DMS153 treated with DMSO at 0.1 percent for 48 hours (cell line): ENCODE measurements at regions not wholly inside any gene's neighbourhood (a gene's known extent, or its start where the extent isn't known, plus 50 kb on each side); places are given as distances from the start of the nearest gene placed in this dataset.
A peak's percentile ranks its signal among the peaks of the same experiment; 100 is the strongest.

Experiments used
- DNase-seq: peaks from one replicate; lab custom pipeline; 2025; ENCODE audit not compliant: unreplicated experiment; lab: John Stamatoyannopoulos, UW

GRCh38 chr11:27861706-27862430 lies 161.6 kb upstream of the BDNF start:
- no peak for DNase-seq

- no peak for DNase-seq
Observed at GRCh38 chr11:27860811-27861210, 160.6 kb upstream of the BDNF start.

GRCh38 chr11:27858866-27859265 lies 158.6 kb upstream of the BDNF start:
- no peak for DNase-seq

GRCh38 chr11:27857588-27857987 lies 157.3 kb upstream of the BDNF start:
- DNase-seq: no peak

- DNase-seq: no peak
Observed at GRCh38 chr11:27857014-27857413, 156.8 kb upstream of the BDNF start.

GRCh38 chr11:27848423-27848822 lies 148.2 kb upstream of the BDNF start:
- DNase-seq: no peak

GRCh38 chr11:27847496-27847895 lies 147.2 kb upstream of the BDNF start:
- DNase-seq: no peak

- DNase-seq: no peak
Observed at GRCh38 chr11:27842290-27842689, 142.0 kb upstream of the BDNF start.

GRCh38 chr11:27841023-27841422 lies 140.8 kb upstream of the BDNF start:
- DNase-seq: no peak

- no peak for DNase-seq
Observed at GRCh38 chr11:27839226-27839913, 139.1 kb upstream of the BDNF start.

- DNase-seq: no peak
Observed at GRCh38 chr11:27838674-27839073, 138.4 kb upstream of the BDNF start.

- DNase-seq: no peak
Observed at GRCh38 chr11:27837895-27838563, 137.8 kb upstream of the BDNF start.

GRCh38 chr11:27830206-27830605 lies 130.0 kb upstream of the BDNF start:
- DNase-seq: no peak

GRCh38 chr11:27820249-27820648 lies 120.0 kb upstream of the BDNF start:
- DNase-seq: no peak

- no peak for DNase-seq
Observed at GRCh38 chr11:27816197-27816596, 115.9 kb upstream of the BDNF start.

GRCh38 chr11:27812341-27812740 lies 112.1 kb upstream of the BDNF start:
- DNase-seq: no peak

- no peak for DNase-seq
Observed at GRCh38 chr11:27807596-27807995, 107.3 kb upstream of the BDNF start.

- DNase-seq: no peak
Observed at GRCh38 chr11:27806122-27806521, 105.9 kb upstream of the BDNF start.

- peak; percentile 86 for DNase-seq
Observed at GRCh38 chr11:27795955-27796861, 96.0 kb upstream of the BDNF start.

GRCh38 chr11:27786864-27787263 lies 86.6 kb upstream of the BDNF start:
- no peak for DNase-seq

GRCh38 chr11:27786331-27786730 lies 86.1 kb upstream of the BDNF start:
- no peak for DNase-seq
